ENCODE measurements at regions not wholly inside any gene's neighbourhood (a gene's known extent, or its start where the extent isn't known, plus 50 kb on each side); places are given as distances from the start of the nearest gene placed in this dataset.
A peak's percentile ranks its signal among the peaks of the same experiment; 100 is the strongest.

DNA sequence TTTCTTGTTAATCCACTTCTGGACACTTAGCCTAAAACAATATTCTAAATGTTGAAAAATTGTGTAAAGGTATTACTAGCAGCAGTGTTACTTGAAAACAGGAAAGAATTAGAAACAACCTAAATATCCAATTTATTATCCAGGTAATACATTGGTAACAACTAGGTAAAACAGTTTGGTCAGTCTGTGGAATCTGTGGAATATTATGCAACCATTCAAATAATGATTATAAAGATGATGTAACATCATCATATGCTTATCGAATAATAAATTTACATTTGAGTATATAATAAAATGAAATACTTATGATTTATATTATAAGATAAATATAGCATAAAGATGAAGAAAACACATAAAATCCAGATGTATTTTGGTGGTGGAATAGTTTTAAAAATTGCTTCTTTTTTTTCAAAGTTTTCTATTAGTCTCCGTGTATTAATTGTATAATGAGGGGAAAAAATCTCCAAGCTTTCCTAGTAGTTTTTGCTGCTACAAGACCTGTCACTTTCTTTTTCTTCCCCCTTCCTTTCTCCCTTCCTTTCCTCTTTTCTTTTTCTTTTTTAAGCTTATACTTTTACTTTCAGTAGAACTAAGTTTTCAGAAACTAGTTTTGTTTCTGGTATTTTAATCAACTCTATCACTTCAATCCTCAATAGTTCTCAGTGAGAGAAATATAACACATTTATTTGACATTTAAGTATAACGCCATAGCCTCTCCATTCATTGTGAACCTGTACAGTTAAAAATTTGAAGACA is 197.8 kb upstream of the HMCN1 start:
- Histone ChIP-seq H3K27ac (ENCODE audit: low read depth in 1 of 2, low read length in 2 of 2) (no peak overlapping the region), H3K36me3 (ENCODE audit: control insufficient read depth in 1 of 2, insufficient read depth in 2 of 2, low read length in 1 of 2) (no peaks in the 10 kb centered on the region), H3K27me3 (ENCODE audit: control insufficient read depth in 1 of 2, insufficient read depth in 2 of 2, low read length in 1 of 2) (peaks cover 0 to 2% of the 10 kb centered on the region in 2 donors), H3K9me3 (ENCODE audit: control insufficient read depth, low read length) (peaks cover 3% of the 10 kb centered on the region), H3K4me1 (ENCODE audit: control insufficient read depth in 1 of 2, insufficient read depth in 2 of 2, low read length in 2 of 2) (peaks cover 0 to 2% of the 10 kb centered on the region in 2 donors), H3K4me3 (ENCODE audit: low read length in 2 of 2) (no peak overlapping the region)
- DNase-seq (no peak), ATAC-seq (ENCODE audit: low FRiP score) (no peak)
- intact Hi-C loops (cut with DNase I) = no loop called here
- WGBS, 2 donors = 90 to 96% methylated on average over 3 of the region's 3 CpGs

DNA sequence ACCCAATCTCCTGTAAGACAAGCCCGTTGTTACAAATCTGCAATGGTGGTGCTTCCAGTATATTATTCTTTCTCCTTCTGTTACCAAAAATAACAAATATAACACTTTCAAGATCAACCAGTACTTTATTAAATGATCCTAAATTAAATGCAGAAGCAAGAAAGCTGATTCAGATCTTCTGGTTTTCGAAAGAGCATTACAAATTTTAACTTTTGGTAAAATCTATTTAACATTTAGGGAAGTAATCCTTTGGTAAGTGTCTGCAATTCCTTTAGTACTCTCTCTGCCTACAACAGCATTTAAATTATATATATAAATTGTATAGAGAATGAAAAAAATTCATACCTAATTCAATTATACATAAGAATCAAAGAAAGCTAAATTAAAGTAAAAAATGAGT is 198.6 kb upstream of the HMCN1 start:
- Histone ChIP-seq H3K27me3 (ENCODE audit: control insufficient read depth in 1 of 2, insufficient read depth in 2 of 2, low read length in 1 of 2) (peaks cover 0 to 2% of the 10 kb centered on the region in 2 donors), H3K27ac (ENCODE audit: low read depth in 1 of 2, low read length in 2 of 2) (no peak overlapping the region), H3K36me3 (ENCODE audit: control insufficient read depth in 1 of 2, insufficient read depth in 2 of 2, low read length in 1 of 2) (no peaks in the 10 kb centered on the region), H3K4me3 (ENCODE audit: low read length in 2 of 2) (no peak overlapping the region), H3K9me3 (ENCODE audit: control insufficient read depth, low read length) (peaks cover 3% of the 10 kb centered on the region), H3K4me1 (ENCODE audit: control insufficient read depth in 1 of 2, insufficient read depth in 2 of 2, low read length in 2 of 2) (peaks cover 0 to 2% of the 10 kb centered on the region in 2 donors)
- 89 to 92% methylated on average over 2 of the region's 2 CpGs for WGBS, 2 donors
- DNase-seq (no peak), ATAC-seq (ENCODE audit: low FRiP score) (no peak)
- intact Hi-C loops (cut with DNase I) = no loop called here

DNA sequence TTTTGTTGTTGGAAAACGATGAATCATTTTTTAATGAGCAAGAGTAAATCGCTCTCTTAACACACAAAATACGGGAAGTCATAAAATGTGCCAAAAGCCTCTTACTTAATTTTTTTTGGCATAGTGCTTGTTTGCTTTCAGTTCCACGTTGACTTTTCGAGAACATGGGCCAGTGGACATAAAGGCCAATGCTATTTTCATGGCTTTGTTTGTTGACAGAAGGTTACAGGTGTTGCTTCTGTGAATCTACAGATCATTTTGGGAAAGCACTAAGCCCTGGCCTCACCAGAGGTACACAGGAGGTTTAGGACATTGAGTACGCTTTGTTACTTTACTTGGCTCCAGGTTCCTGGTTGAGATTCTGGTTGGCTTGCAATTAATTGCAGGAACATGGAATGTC is 199.4 kb upstream of the HMCN1 start:
- no peak for DNase-seq
- Histone ChIP-seq H3K4me1 (ENCODE audit: control insufficient read depth in 1 of 2, insufficient read depth in 2 of 2, low read length in 2 of 2) (peaks cover 0 to 2% of the 10 kb centered on the region in 2 donors), H3K27me3 (ENCODE audit: control insufficient read depth in 1 of 2, insufficient read depth in 2 of 2, low read length in 1 of 2) (peaks cover 0 to 2% of the 10 kb centered on the region in 2 donors), H3K27ac (ENCODE audit: low read depth in 1 of 2, low read length in 2 of 2) (no peak overlapping the region), H3K9me3 (ENCODE audit: control insufficient read depth, low read length) (peaks cover 3% of the 10 kb centered on the region), H3K4me3 (ENCODE audit: low read length in 2 of 2) (no peak overlapping the region), H3K36me3 (ENCODE audit: control insufficient read depth in 1 of 2, insufficient read depth in 2 of 2, low read length in 1 of 2) (no peaks in the 10 kb centered on the region)
- intact Hi-C loops (cut with DNase I) = no loop called here
- peak; percentile 38 for ATAC-seq (ENCODE audit: low FRiP score)
- WGBS, 2 donors = 12% methylated on average over 6 of the region's 6 CpGs

DNA sequence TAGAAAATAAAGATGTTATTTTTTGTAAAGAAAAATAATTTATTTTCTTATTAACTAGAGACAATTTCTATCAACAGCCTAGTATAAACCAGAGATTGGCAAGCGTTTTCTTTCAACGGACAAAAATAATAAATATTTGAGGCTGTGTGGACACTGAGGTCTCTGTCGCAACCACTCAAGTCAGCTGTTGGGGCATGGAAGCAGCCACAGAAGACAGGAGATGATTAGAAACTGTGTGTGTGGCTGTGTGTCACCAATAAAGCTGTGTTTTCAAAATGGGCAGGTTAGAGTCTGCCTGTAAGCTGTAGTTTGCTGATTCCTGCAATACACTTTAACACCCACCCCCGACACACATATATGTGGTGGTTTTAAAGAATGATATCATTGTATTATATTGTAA is 200.6 kb upstream of the HMCN1 start:
- no peak for DNase-seq
- no peaks in the 10 kb centered on the region for H3K27me3 ChIP-seq (ENCODE audit: control insufficient read depth in 1 of 2, insufficient read depth in 2 of 2, low read length in 1 of 2)
- no peak overlapping the region for H3K27ac ChIP-seq (ENCODE audit: low read depth in 1 of 2, low read length in 2 of 2)
- 84 to 89% methylated on average over 4 of the region's 4 CpGs for WGBS, 2 donors
- no peaks in the 10 kb centered on the region for H3K36me3 ChIP-seq (ENCODE audit: control insufficient read depth in 1 of 2, insufficient read depth in 2 of 2, low read length in 1 of 2)
- intact Hi-C loops (cut with DNase I) = no loop called here
- peaks cover 0 to 2% of the 10 kb centered on the region in 2 donors for H3K4me1 ChIP-seq (ENCODE audit: control insufficient read depth in 1 of 2, insufficient read depth in 2 of 2, low read length in 2 of 2)
- H3K9me3 ChIP-seq (ENCODE audit: control insufficient read depth, low read length) = no peaks in the 10 kb centered on the region
- no peak overlapping the region for H3K4me3 ChIP-seq (ENCODE audit: low read length in 2 of 2)
- ATAC-seq (ENCODE audit: low FRiP score) = no peak

DNA sequence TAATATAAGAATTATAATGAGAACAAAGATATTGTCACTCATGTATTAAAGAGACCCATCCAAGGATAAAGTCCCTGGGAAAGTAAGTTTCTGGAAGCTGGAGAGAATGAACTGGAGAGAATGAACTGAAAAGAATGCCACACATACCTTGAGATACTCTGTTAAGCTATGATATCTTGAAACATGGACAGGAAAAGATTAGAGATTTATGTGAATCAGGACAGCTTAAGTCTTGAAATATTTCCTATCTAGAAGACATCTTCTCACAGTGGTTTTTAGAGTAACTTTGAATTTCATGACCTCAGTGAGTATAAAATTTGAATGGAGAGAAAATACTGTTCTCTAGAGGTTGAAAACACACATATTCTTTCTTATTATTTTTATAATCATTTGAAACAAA is 201.3 kb upstream of the HMCN1 start:
- DNase-seq = no peak
- no peaks in the 10 kb centered on the region for H3K36me3 ChIP-seq (ENCODE audit: control insufficient read depth in 1 of 2, insufficient read depth in 2 of 2, low read length in 1 of 2)
- ATAC-seq (ENCODE audit: low FRiP score) = no peak
- no peaks in the 10 kb centered on the region for H3K27me3 ChIP-seq (ENCODE audit: control insufficient read depth in 1 of 2, insufficient read depth in 2 of 2, low read length in 1 of 2)
- H3K27ac ChIP-seq (ENCODE audit: low read depth in 1 of 2, low read length in 2 of 2) = no peak overlapping the region
- H3K4me1 ChIP-seq (ENCODE audit: control insufficient read depth in 1 of 2, insufficient read depth in 2 of 2, low read length in 2 of 2) = peaks cover 0 to 4% of the 10 kb centered on the region in 2 donors
- no peak overlapping the region for H3K4me3 ChIP-seq (ENCODE audit: low read length in 2 of 2)
- intact Hi-C loops (cut with DNase I) = no loop called here
- H3K9me3 ChIP-seq (ENCODE audit: control insufficient read depth, low read length) = no peaks in the 10 kb centered on the region

DNA sequence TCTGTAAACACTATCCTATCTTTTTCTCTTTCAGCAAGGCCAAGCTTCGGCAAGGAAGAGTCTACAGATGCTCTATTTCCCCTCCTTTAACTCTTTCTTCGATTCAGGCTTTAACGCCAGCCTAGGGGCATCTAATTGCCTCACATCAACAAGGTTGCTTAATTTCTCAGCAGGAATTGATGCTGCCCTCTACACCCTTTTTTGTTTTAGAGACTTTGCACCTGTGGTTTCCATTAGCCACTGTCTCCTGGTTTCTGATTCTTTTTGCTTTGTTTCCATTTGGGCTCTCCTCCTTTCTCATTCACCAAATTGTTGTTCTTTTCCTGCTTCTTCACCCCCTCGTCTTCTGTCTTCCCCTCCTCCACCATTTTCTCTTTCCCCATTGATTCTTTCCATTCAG is 202.4 kb upstream of the HMCN1 start:
- no peak overlapping the region for H3K4me3 ChIP-seq (ENCODE audit: low read length in 2 of 2)
- DNase-seq (no peak), ATAC-seq (ENCODE audit: low FRiP score) (no peak)
- H3K36me3 ChIP-seq (ENCODE audit: control insufficient read depth in 1 of 2, insufficient read depth in 2 of 2, low read length in 1 of 2) = no peaks in the 10 kb centered on the region
- H3K27me3 ChIP-seq (ENCODE audit: control insufficient read depth in 1 of 2, insufficient read depth in 2 of 2, low read length in 1 of 2) = no peaks in the 10 kb centered on the region
- peaks cover 0 to 4% of the 10 kb centered on the region in 2 donors for H3K4me1 ChIP-seq (ENCODE audit: control insufficient read depth in 1 of 2, insufficient read depth in 2 of 2, low read length in 2 of 2)
- intact Hi-C loops (cut with DNase I) = no loop called here
- H3K27ac ChIP-seq (ENCODE audit: low read depth in 1 of 2, low read length in 2 of 2) = no peak overlapping the region
- 92 to 93% methylated on average over 4 of the region's 4 CpGs for WGBS, 2 donors
- no peaks in the 10 kb centered on the region for H3K9me3 ChIP-seq (ENCODE audit: control insufficient read depth, low read length)

DNA sequence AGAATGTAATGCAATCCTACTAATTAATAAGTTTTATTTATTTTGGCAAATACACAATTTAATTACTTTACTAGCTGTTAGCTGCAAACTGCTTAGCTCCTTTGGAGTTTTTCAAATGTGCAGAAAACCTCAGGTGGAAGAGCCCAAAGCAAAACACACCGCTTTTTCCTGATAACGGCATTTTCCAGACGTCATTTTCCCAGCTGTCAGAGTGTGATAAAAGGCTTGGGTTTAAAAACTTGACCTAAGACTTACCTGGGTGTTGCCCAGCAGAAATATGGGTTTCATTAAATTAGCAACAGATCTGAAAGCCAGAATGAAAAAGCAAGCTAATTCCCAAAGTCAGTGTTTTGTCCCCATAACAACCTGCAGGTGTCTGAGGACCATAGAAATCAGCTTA is 204.0 kb upstream of the HMCN1 start:
- DNase-seq (no peak), ATAC-seq (ENCODE audit: low FRiP score) (no peak)
- WGBS, 2 donors = 80 to 84% methylated on average over 3 of the region's 3 CpGs
- Histone ChIP-seq H3K4me3 (ENCODE audit: low read length in 2 of 2) (no peak overlapping the region), H3K27me3 (ENCODE audit: control insufficient read depth in 1 of 2, insufficient read depth in 2 of 2, low read length in 1 of 2) (no peaks in the 10 kb centered on the region), H3K4me1 (ENCODE audit: control insufficient read depth in 1 of 2, insufficient read depth in 2 of 2, low read length in 2 of 2) (peaks cover 0 to 4% of the 10 kb centered on the region in 2 donors), H3K9me3 (ENCODE audit: control insufficient read depth, low read length) (no peaks in the 10 kb centered on the region), H3K27ac (ENCODE audit: low read depth in 1 of 2, low read length in 2 of 2) (no peak overlapping the region), H3K36me3 (ENCODE audit: control insufficient read depth in 1 of 2, insufficient read depth in 2 of 2, low read length in 1 of 2) (no peaks in the 10 kb centered on the region)
- intact Hi-C loops (cut with DNase I) = no loop called here

DNA sequence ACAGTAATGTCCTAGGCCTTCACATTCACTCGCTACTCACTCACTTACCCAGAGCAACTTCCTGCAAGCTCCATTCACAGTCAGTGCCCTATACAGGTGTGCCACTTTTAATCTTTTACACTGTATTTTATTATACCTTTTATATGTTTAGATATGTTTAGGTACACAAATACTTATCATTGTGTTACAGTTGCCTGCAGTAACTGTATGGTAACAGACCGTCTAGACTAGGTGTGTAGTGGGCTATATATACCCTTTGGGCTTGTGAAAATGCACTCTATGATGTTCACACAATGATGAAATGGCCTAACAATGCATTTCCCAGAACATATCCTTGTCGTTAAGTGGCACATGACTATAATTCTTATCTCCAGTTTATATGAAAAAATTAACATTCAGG is 204.5 kb upstream of the HMCN1 start:
- intact Hi-C loops (cut with DNase I) = no loop called here
- H3K36me3 ChIP-seq (ENCODE audit: control insufficient read depth in 1 of 2, insufficient read depth in 2 of 2, low read length in 1 of 2) = no peaks in the 10 kb centered on the region
- H3K27me3 ChIP-seq (ENCODE audit: control insufficient read depth in 1 of 2, insufficient read depth in 2 of 2, low read length in 1 of 2) = no peaks in the 10 kb centered on the region
- no peaks in the 10 kb centered on the region for H3K9me3 ChIP-seq (ENCODE audit: control insufficient read depth, low read length)
- no peak for DNase-seq
- H3K4me1 ChIP-seq (ENCODE audit: control insufficient read depth in 1 of 2, insufficient read depth in 2 of 2, low read length in 2 of 2) = peaks cover 0 to 2% of the 10 kb centered on the region in 2 donors
- H3K4me3 ChIP-seq (ENCODE audit: low read length in 2 of 2) = no peak overlapping the region
- H3K27ac ChIP-seq (ENCODE audit: low read depth in 1 of 2, low read length in 2 of 2) = no peak overlapping the region
- ATAC-seq (ENCODE audit: low FRiP score) = no peak
- 89 to 93% methylated on average over 3 of the region's 3 CpGs for WGBS, 2 donors

DNA sequence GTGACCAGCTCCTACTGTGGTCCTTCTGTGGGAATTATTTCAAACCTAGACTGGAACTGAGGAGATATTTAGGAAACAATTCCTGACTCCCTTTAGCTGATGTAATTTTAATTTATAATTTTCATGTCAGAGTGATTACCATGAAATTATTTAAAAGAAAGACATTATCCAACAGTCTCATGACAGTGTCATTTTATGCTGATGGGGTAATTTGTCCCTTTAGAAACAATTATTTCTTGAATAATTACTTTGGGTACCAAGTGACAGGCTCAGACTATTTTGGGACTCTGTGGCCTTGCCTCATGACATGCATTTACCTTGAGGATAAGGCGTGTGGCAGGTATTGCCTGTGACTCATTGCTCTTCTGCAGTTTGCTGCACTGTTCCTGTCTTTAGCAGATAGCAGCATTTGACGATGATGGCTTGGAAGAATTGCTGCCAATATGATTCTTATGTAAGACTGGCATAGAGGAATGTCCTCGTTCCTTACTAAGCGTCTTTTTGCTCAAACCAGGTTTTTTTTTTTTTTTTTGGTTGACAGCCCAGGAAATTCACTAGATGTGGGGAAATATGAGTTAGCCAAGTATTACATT is 206.0 kb upstream of the HMCN1 start:
- no peak for ATAC-seq (ENCODE audit: low FRiP score)
- H3K9me3 ChIP-seq (ENCODE audit: control insufficient read depth, low read length) = no peaks in the 10 kb centered on the region
- H3K4me3 ChIP-seq (ENCODE audit: low read length in 2 of 2) = no peak overlapping the region
- H3K27me3 ChIP-seq (ENCODE audit: control insufficient read depth in 1 of 2, insufficient read depth in 2 of 2, low read length in 1 of 2) = no peaks in the 10 kb centered on the region
- no peak overlapping the region for H3K27ac ChIP-seq (ENCODE audit: low read depth in 1 of 2, low read length in 2 of 2)
- H3K36me3 ChIP-seq (ENCODE audit: control insufficient read depth in 1 of 2, insufficient read depth in 2 of 2, low read length in 1 of 2) = no peaks in the 10 kb centered on the region
- peaks cover 0 to 2% of the 10 kb centered on the region in 2 donors for H3K4me1 ChIP-seq (ENCODE audit: control insufficient read depth in 1 of 2, insufficient read depth in 2 of 2, low read length in 2 of 2)
- intact Hi-C loops (cut with DNase I) = no loop called here
- DNase-seq = no peak
- WGBS, 2 donors = 21 to 30% methylated on average over 4 of the region's 4 CpGs

Measured in aorta (tissue), 5 donors.